Liver (tissue), 8 donors: ENCODE measurements at regions not wholly inside any gene's neighbourhood (a gene's known extent, or its start where the extent isn't known, plus 50 kb on each side); places are given as distances from the start of the nearest gene placed in this dataset.

Source experiments
- DNase-seq: peaks from one replicate; pipeline ENCODE4 v3.0.0-alpha.2; 2017; ENCODE audit warnings: low spot score
- H3K27ac ChIP-seq, 2 donors: one replicate each; pipeline ENCODE4 v1.7.0; 2013; ENCODE audit warnings: inconsistent platforms in 2 of 2, low read length in 2 of 2, control low read depth in 1 of 2, low read depth in 1 of 2, mild to moderate bottlenecking in 1 of 2
- H3K27me3 ChIP-seq, 4 donors: one replicate each; pipeline versions ENCODE4 v1.6.1 to v1.7.0; 2013; ENCODE audit warnings: low read length in 3 of 4, inconsistent platforms in 1 of 4, mild to moderate bottlenecking in 1 of 4, moderate library complexity in 1 of 4; ENCODE audit not compliant: control insufficient read depth in 4 of 4, insufficient read depth in 4 of 4
- H3K36me3 ChIP-seq, 4 donors: one replicate each; pipeline versions ENCODE4 v1.6.1 to v1.7.0; 2013; ENCODE audit warnings: low read length in 3 of 4, mild to moderate bottlenecking in 3 of 4, low read depth in 1 of 4, moderate library complexity in 1 of 4; ENCODE audit not compliant: control insufficient read depth in 4 of 4, insufficient read depth in 3 of 4
- H3K4me1 ChIP-seq, 4 donors: one replicate each; pipeline versions ENCODE4 v1.6.1 to v1.7.0; 2013; ENCODE audit warnings: low read length in 3 of 4, mild to moderate bottlenecking in 3 of 4, moderate library complexity in 1 of 4; ENCODE audit not compliant: control insufficient read depth in 4 of 4, insufficient read depth in 4 of 4
- H3K4me3 ChIP-seq, 3 donors: one replicate each; pipeline versions ENCODE4 v1.6.1 to v1.7.0; 2013; ENCODE audit warnings: low read length in 3 of 3, control low read depth in 1 of 3, low read depth in 1 of 3, mild to moderate bottlenecking in 1 of 3
- H3K9ac ChIP-seq, 2 donors: one replicate each; pipeline ENCODE4 v1.7.0; 2013; ENCODE audit warnings: low read length in 2 of 2, mild to moderate bottlenecking in 2 of 2, moderate library complexity in 2 of 2, control low read depth in 1 of 2, low read depth in 1 of 2
- H3K9me3 ChIP-seq, 4 donors: one replicate each; pipeline versions ENCODE4 v1.6.1 to v1.7.0; 2013; ENCODE audit warnings: low read length in 3 of 4; ENCODE audit not compliant: control insufficient read depth in 4 of 4
- ATF3 ChIP-seq: IDR thresholded peaks from 2 replicates; pipeline ENCODE4 v1.6.1; 2016; ENCODE audit warnings: antibody characterized with exemption
- CTCF ChIP-seq: fragments of 150-350 bp; IDR thresholded peaks from 2 replicates; pipeline ENCODE4 v1.5.1; 2017; ENCODE audit warnings: improper control_type of control experiment, low read depth, low read length; ENCODE audit not compliant: missing input control
- EGR1 ChIP-seq, 2 donors: IDR thresholded peaks; 2 replicates each; pipeline ENCODE4 v1.6.1; 2016 to 2018; ENCODE audit warnings: antibody characterized with exemption in 2 of 2, low read depth in 2 of 2
- FOXA1 ChIP-seq: IDR thresholded peaks from 2 replicates; pipeline ENCODE4 v1.6.1; 2016; ENCODE audit warnings: antibody characterized with exemption
- FOXA2 ChIP-seq: IDR thresholded peaks from 2 replicates; pipeline ENCODE4 v1.6.1; 2016; ENCODE audit warnings: antibody characterized with exemption
- GABPA ChIP-seq, 2 donors: IDR thresholded peaks in 1 of 2; conservative IDR thresholded peaks in 1 of 2; 2 replicates each; pipeline ENCODE4 v1.6.1; 2016; ENCODE audit warnings: antibody characterized with exemption in 2 of 2, mild to moderate bottlenecking in 1 of 2, moderate library complexity in 1 of 2
- HNF4A ChIP-seq, 2 donors: conservative IDR thresholded peaks; 2 replicates each; pipeline ENCODE4 v1.6.1; 2016; ENCODE audit warnings: antibody characterized with exemption in 2 of 2, mild to moderate bottlenecking in 2 of 2
- JUND ChIP-seq, 2 donors: IDR thresholded peaks; 2 replicates each; pipeline ENCODE4 v1.6.1; 2016; ENCODE audit warnings: antibody characterized with exemption in 2 of 2
- MAX ChIP-seq: IDR thresholded peaks from 2 replicates; pipeline ENCODE4 v1.6.1; 2016; ENCODE audit warnings: antibody characterized with exemption
- NR2F2 ChIP-seq: IDR thresholded peaks from 2 replicates; pipeline ENCODE4 v1.6.1; 2016; ENCODE audit warnings: antibody characterized with exemption
- RAD21 ChIP-seq, 2 donors: IDR thresholded peaks; 2 replicates each; pipeline ENCODE4 v1.6.1; 2016; ENCODE audit warnings: antibody characterized with exemption in 2 of 2, mild to moderate bottlenecking in 2 of 2
- REST ChIP-seq: IDR thresholded peaks from 2 replicates; pipeline ENCODE4 v1.6.1; 2016; ENCODE audit warnings: antibody characterized with exemption, mild to moderate bottlenecking
- RXRA ChIP-seq, 2 donors: IDR thresholded peaks; 2 replicates each; pipeline ENCODE4 v1.6.1; 2017 to 2018; ENCODE audit warnings: antibody characterized with exemption in 2 of 2, mild to moderate bottlenecking in 1 of 2
- SP1 ChIP-seq: IDR thresholded peaks from 2 replicates; pipeline ENCODE4 v1.6.1; 2018; ENCODE audit warnings: antibody characterized with exemption, mild to moderate bottlenecking
- YY1 ChIP-seq: IDR thresholded peaks from 2 replicates; pipeline ENCODE4 v1.6.1; 2016; ENCODE audit warnings: antibody characterized with exemption, mild to moderate bottlenecking
- ZBTB33 ChIP-seq: IDR thresholded peaks from 2 replicates; pipeline ENCODE4 v1.6.1; 2016; ENCODE audit warnings: antibody characterized with exemption
- WGBS: extraction: QIAGEN DNeasy Blood & Tissue Kit; methylation state at CpG from one replicate; pipeline ENCODE4 v1.1.7; 2013; 5-methylcytosine and 5-hydroxymethylcytosine counted together
- donor health status: healthy.
- donor health status: healthy.
- donor health status: healthy.
- donor health status: healthy.
- donor health status: healthy.

GRCh38 chr5:23389291-23390101 is 117.9 kb upstream of the PRDM9 start:
- Histone ChIP-seq H3K27ac (no peak overlapping the region), H3K9me3 (peaks cover 0 to 2% (median 0%) of the 10 kb centered on the region in 4 donors), H3K27me3 (no peaks in the 10 kb centered on the region), H3K9ac (no peak overlapping the region), H3K4me1 (no peaks in the 10 kb centered on the region), H3K4me3 (no peak overlapping the region), H3K36me3 (no peaks in the 10 kb centered on the region)
- DNase-seq = no peak
- WGBS = 81% methylated on average over 4 of the region's 4 CpGs
- TF ChIP-seq SP1 (no peak), FOXA2 (no peak), GABPA (IDR thresholded peaks at IDR 0.05 in 1 of 2, conservative IDR thresholded peaks at IDR 0.05 in 1 of 2) (no peak), ATF3 (no peak), HNF4A (conservative IDR thresholded peaks at IDR 0.05) (no peak)

GRCh38 chr5:23385036-23385435 is 122.4 kb upstream of the PRDM9 start:
- Histone ChIP-seq H3K36me3 (no peaks in the 10 kb centered on the region), H3K9ac (no peak overlapping the region), H3K9me3 (peaks cover 0 to 3% (median 0%) of the 10 kb centered on the region in 4 donors), H3K4me3 (no peak overlapping the region), H3K4me1 (no peaks in the 10 kb centered on the region), H3K27ac (no peak overlapping the region), H3K27me3 (no peaks in the 10 kb centered on the region)
- no peak for DNase-seq
- WGBS = 87% methylated on average over 1 of the region's 1 CpG
- TF ChIP-seq CTCF (no peak), REST (no peak), RAD21 (IDR thresholded peaks at IDR 0.05) (no peak), EGR1 (IDR thresholded peaks at IDR 0.05; ENCODE audit: low read depth in 2 of 2) (no peak), RXRA (IDR thresholded peaks at IDR 0.05) (no peak), GABPA (IDR thresholded peaks at IDR 0.05 in 1 of 2, conservative IDR thresholded peaks at IDR 0.05 in 1 of 2) (no peak), YY1 (no peak), ZBTB33 (no peak), FOXA1 (no peak), NR2F2 (no peak), JUND (IDR thresholded peaks at IDR 0.05) (no peak), MAX (no peak), ATF3 (no peak), SP1 (no peak)
